Bronchial epithelial cell (primary cell): ENCODE measurements at regions not wholly inside any gene's neighbourhood (a gene's known extent, or its start where the extent isn't known, plus 50 kb on each side); places are given as distances from the start of the nearest gene placed in this dataset.

ENCODE experiments used
- DNase-seq: peaks from one replicate; pipeline ENCODE4 v3.0.0-alpha.2; 2010; ENCODE audit warnings: low read depth
- FAIRE-seq: peaks from 2 replicates; lab custom pipeline; 2011; peaks lifted over from hg19 to GRCh38; lab: Jason Lieb, UNC
- H3K27me3 ChIP-seq: 2 replicates; pipeline ENCODE4 v1.5.1; 2011; ENCODE audit warnings: low read length; ENCODE audit not compliant: control insufficient read depth, insufficient read depth
- H3K36me3 ChIP-seq: 2 replicates; pipeline ENCODE4 v1.5.1; 2011; ENCODE audit warnings: low read length; ENCODE audit not compliant: control insufficient read depth, insufficient read depth
- H3K4me3 ChIP-seq: 2 replicates; pipeline ENCODE4 v1.5.1; 2011; ENCODE audit warnings: mild to moderate bottlenecking, low read depth, low read length, control low read depth
- TF ChIP-seq, protein P1 (sequence below): IDR thresholded peaks from 2 replicates; pipeline ENCODE4 v1.5.1; 2011; ENCODE audit warnings: mild to moderate bottlenecking, moderate library complexity, low read length, control low read depth, inconsistent platforms; ENCODE audit not compliant: insufficient read depth, severe bottlenecking

GRCh38 chr1:183710734-183711133, 57.6 kb upstream of the APOBEC4 start:
- FAIRE-seq (peak; percentile 43), DNase-seq (no peak)
- TF ChIP-seq, protein P1, sequence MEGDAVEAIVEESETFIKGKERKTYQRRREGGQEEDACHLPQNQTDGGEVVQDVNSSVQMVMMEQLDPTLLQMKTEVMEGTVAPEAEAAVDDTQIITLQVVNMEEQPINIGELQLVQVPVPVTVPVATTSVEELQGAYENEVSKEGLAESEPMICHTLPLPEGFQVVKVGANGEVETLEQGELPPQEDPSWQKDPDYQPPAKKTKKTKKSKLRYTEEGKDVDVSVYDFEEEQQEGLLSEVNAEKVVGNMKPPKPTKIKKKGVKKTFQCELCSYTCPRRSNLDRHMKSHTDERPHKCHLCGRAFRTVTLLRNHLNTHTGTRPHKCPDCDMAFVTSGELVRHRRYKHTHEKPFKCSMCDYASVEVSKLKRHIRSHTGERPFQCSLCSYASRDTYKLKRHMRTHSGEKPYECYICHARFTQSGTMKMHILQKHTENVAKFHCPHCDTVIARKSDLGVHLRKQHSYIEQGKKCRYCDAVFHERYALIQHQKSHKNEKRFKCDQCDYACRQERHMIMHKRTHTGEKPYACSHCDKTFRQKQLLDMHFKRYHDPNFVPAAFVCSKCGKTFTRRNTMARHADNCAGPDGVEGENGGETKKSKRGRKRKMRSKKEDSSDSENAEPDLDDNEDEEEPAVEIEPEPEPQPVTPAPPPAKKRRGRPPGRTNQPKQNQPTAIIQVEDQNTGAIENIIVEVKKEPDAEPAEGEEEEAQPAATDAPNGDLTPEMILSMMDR: no peak
- no peaks in the 10 kb centered on the region for H3K36me3 ChIP-seq
- no peaks in the 10 kb centered on the region for H3K27me3 ChIP-seq
- H3K4me3 ChIP-seq: no peak overlapping the region

GRCh38 chr1:183710333-183710732, 57.2 kb upstream of the APOBEC4 start:
- FAIRE-seq: no peak
- TF ChIP-seq, protein P1: no peak

DNA sequence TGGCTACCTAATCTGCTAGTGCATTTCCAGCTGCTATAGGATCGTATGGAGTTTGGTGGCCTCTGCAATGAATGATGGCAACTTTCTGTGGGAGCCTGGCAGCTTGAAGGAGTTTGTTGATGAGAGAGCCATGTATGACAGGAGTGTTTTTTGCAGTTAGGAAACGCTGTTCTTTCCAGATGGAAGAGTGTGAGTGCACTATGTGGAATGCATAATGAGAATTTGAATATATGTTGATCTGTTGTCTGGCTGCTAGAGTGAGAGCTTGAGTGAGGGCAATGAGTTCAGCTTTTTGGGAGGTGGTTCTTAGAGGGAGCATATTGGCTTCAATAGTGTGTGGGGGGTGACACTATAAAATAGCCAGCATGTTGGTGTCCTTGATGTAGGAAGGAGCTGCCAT, 51.0 kb upstream of the APOBEC4 start:
- FAIRE-seq (no peak), DNase-seq (no peak)
- Histone ChIP-seq H3K36me3 (no peaks in the 10 kb centered on the region), H3K4me3 (no peak overlapping the region), H3K27me3 (no peaks in the 10 kb centered on the region)
- TF ChIP-seq, protein P1: no peak

More at GRCh38 chr1:183710333-183710732, 57.2 kb upstream of the APOBEC4 start:
- no peaks in the 10 kb centered on the region for H3K27me3 ChIP-seq
- no peak overlapping the region for H3K4me3 ChIP-seq
- DNase-seq: no peak
- H3K36me3 ChIP-seq: no peaks in the 10 kb centered on the region
